ENCODE measurements at regions not wholly inside any gene's neighbourhood (a gene's known extent, or its start where the extent isn't known, plus 50 kb on each side); places are given as distances from the start of the nearest gene placed in this dataset.

DNA sequence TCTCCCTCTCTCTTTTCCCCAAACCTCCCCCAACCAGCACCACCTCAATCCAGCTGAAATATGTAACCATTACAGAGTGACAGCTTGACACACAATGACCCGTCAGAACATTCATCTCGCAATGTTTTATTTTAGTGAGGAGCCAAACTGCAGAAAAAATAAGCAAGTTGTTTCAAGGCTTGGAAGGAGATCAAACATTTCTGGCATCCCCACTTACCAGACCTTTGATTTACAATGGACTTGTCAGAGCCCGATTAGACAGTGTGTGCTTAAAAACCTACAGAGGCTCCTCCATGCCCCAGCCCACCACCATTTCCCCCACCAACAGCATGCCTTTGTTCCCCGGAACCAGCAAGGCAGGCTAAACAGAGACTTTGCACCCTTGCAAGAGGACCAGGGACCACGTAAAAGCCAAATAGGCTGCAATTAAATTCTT lies 382.8 kb upstream of the ZNF507 start:
- no peak for DNase-seq (ENCODE audit: low read depth)
- TF ChIP-seq, protein P1, sequence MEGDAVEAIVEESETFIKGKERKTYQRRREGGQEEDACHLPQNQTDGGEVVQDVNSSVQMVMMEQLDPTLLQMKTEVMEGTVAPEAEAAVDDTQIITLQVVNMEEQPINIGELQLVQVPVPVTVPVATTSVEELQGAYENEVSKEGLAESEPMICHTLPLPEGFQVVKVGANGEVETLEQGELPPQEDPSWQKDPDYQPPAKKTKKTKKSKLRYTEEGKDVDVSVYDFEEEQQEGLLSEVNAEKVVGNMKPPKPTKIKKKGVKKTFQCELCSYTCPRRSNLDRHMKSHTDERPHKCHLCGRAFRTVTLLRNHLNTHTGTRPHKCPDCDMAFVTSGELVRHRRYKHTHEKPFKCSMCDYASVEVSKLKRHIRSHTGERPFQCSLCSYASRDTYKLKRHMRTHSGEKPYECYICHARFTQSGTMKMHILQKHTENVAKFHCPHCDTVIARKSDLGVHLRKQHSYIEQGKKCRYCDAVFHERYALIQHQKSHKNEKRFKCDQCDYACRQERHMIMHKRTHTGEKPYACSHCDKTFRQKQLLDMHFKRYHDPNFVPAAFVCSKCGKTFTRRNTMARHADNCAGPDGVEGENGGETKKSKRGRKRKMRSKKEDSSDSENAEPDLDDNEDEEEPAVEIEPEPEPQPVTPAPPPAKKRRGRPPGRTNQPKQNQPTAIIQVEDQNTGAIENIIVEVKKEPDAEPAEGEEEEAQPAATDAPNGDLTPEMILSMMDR (IDR thresholded peaks at IDR 0.05; ENCODE audit: insufficient read depth, low read depth, low read length), result no peak
- H3K4me3 ChIP-seq (ENCODE audit: low read depth, low read length), result no peak overlapping the region

DNA sequence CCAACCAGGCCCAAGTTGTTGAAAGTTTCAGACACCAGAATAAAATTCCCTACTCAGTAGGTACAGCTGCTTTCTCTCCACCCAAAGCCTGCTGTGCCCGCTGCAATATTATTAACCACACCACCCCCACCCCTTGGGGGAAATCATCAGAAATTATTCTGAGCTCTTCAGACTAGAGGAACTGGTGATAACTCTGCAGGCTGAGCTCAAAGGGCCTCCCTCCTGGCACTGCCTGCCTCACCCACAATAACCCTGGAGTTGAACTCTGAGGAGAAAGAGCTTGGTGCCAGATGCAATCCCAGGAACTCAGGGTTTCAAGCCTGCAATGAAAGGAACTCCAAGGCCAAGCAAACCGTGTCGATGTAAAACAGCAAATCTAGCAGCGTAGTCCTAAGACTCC lies 381.7 kb upstream of the ZNF507 start:
- H3K4me3 ChIP-seq (ENCODE audit: low read depth, low read length), result no peak overlapping the region
- TF ChIP-seq, protein P1 (IDR thresholded peaks at IDR 0.05; ENCODE audit: insufficient read depth, low read depth, low read length), result no peak
- DNase-seq (ENCODE audit: low read depth), result no peak

DNA sequence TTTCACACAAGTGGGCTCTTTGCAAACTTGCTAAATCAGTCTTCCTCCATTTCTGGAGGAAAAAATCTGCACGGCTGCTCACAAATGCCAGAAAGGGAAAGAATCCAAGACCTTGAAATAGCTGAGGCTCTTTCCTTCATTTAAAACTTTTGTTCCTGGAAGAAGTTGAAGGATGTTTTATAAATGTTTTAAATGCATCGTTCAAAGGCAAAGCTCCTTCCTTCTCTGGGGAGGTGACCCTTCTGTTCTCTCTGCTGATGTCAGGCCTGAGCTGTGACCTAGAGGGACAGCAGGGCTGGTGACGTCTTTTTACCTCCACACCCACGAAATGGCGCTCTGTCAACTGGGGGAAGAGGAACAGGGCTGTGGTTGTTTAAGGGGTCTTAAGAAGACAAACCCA lies 376.4 kb upstream of the ZNF507 start:
- H3K4me3 ChIP-seq (ENCODE audit: low read depth, low read length), result no peak overlapping the region
- TF ChIP-seq, protein P1 (IDR thresholded peaks at IDR 0.05; ENCODE audit: insufficient read depth, low read depth, low read length), result no peak
- no peak for DNase-seq (ENCODE audit: low read depth)

DNA sequence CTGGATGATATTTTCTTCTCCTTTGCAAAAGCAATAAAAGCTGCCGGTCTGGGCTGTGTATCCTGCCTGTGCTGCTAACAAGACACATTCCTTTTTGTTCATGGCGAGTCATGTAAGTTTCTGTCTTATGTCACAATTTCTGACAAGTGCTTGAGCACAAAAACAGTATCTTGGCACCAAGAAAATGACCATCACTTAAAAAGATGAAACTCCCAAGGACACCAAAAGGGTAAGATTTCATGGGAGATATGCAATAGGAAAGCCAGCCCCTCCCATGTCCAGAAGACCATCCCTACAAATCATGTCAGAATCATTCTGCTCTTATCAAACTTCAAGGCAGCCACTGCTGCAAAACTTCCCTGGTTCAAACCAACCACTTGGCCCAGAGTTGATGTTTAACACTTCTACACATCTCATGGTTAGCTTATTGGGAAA lies 375.4 kb upstream of the ZNF507 start:
- H3K4me3 ChIP-seq (ENCODE audit: low read depth, low read length), result no peak overlapping the region
- TF ChIP-seq, protein P1 (IDR thresholded peaks at IDR 0.05; ENCODE audit: insufficient read depth, low read depth, low read length), result no peak
- DNase-seq (ENCODE audit: low read depth), result no peak

DNA sequence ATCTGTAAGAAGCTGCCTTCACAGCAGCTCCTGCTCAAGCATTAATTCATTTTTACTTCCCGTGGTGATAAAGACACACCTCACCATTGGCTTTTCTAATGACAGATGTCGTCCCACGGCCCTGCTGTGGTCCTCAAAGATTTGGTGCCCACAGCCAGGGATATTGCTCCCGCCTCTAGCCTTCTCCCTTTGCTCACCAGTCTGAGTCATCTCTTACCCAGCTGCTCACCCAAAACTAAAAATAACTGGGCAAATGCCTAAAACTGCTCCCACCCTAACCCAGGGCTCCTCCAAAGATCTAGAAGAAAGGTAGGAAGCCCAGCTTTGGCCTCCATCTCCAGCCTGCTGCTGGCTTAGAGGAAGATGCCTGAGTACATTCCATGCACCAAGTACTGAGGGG lies 371.1 kb upstream of the ZNF507 start:
- no peak overlapping the region for H3K4me3 ChIP-seq (ENCODE audit: low read depth, low read length)
- no peak for DNase-seq (ENCODE audit: low read depth)
- TF ChIP-seq, protein P1 (IDR thresholded peaks at IDR 0.05; ENCODE audit: insufficient read depth, low read depth, low read length), result no peak

DNA sequence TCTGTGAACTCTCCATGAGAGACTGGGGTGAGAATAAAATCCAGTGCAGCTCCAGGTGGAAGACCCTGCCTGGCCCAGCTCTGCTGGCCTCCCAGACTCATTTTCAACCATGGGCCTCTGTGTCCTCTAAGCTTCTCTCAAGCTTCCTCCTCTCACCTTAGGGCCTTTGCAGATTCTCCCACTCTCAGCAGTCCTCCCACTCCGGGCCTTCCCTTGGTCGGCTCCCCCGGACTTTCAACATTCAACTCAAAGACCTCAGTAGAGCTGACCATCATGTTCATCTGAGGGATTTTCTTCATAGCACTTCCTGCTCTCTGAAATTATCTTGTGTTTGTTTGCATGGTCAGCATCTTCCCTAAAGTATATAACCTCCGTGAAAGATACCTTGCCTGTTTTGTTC lies 370.5 kb upstream of the ZNF507 start:
- TF ChIP-seq, protein P1 (IDR thresholded peaks at IDR 0.05; ENCODE audit: insufficient read depth, low read depth, low read length), result no peak
- H3K4me3 ChIP-seq (ENCODE audit: low read depth, low read length), result no peak overlapping the region
- DNase-seq (ENCODE audit: low read depth), result no peak

DNA sequence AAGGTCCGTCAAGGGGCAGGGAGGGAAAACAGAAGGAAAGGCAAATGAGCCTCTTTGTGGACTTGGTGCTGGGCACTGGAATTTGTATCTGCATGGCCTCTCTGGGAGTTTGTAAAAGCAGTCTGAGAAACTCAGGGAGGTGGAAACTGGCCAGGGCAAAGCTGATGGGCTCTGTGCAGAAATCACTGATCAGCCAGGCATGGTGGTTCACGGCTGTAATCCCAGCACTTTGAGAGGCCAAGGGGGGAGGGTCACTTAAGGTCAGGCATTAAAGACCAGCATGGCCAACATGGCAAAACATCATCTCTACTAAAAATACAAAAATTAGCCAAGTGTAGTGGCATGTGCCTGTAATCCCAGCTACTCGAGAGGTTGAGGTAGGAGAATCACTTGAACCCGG lies 369.9 kb upstream of the ZNF507 start:
- DNase-seq (ENCODE audit: low read depth), result no peak
- H3K4me3 ChIP-seq (ENCODE audit: low read depth, low read length), result no peak overlapping the region
- TF ChIP-seq, protein P1 (IDR thresholded peaks at IDR 0.05; ENCODE audit: insufficient read depth, low read depth, low read length), result no peak
